Breast epithelium (tissue), 4 donors: ENCODE measurements at regions not wholly inside any gene's neighbourhood (a gene's known extent, or its start where the extent isn't known, plus 50 kb on each side); places are given as distances from the start of the nearest gene placed in this dataset.

Experiments used
- DNase-seq, 2 donors: peaks; one replicate each; pipeline ENCODE4 v3.0.0-alpha.2; 2019; ENCODE audit warnings: low spot score in 2 of 2
- H3K27ac ChIP-seq, 2 donors: fragments of 200-600 bp; sonication (generic) in 1 of 2; one replicate each; pipeline ENCODE4 v1.5.1; 2016 to 2019; ENCODE audit warnings: mild to moderate bottlenecking in 1 of 2
- H3K27me3 ChIP-seq, 2 donors: fragments of 200-600 bp; sonication (generic) in 1 of 2; one replicate each; pipeline versions ENCODE4 v1.5.1 to v1.6.0; 2017 to 2019; ENCODE audit warnings: control low read depth in 1 of 2, mild to moderate bottlenecking in 1 of 2
- H3K36me3 ChIP-seq: fragments of 200-600 bp; one replicate; pipeline ENCODE4 v1.5.1; 2019
- H3K4me1 ChIP-seq, 2 donors: fragments of 200-600 bp; sonication (generic); one replicate each; pipeline ENCODE4 v1.5.1; 2016 to 2019; ENCODE audit warnings: control low read depth in 1 of 2
- H3K4me3 ChIP-seq, 3 donors: fragments of 200-600 bp; sonication (generic); 1 replicate in 2 of 3; 2 replicates in 1 of 3; pipeline ENCODE4 v1.5.1; 2016 to 2019; ENCODE audit warnings: mild to moderate bottlenecking in 3 of 3, moderate library complexity in 2 of 3
- H3K9me3 ChIP-seq, 2 donors: fragments of 200-600 bp; sonication (generic) in 1 of 2; one replicate each; pipeline ENCODE4 v1.5.1; 2016 to 2019; ENCODE audit warnings: control low read depth in 1 of 2
- CTCF ChIP-seq, 3 donors: fragments of 450-650 bp; IDR thresholded peaks; one replicate each; pipeline ENCODE4 v1.5.1; 2016 to 2017; ENCODE audit warnings: antibody characterized with exemption in 3 of 3, mild to moderate bottlenecking in 3 of 3, moderate library complexity in 3 of 3
- POLR2A ChIP-seq: fragments of 450-650 bp; IDR thresholded peaks from one replicate; pipeline ENCODE4 v1.6.1; 2016; ENCODE audit warnings: antibody characterized with exemption, mild to moderate bottlenecking, moderate library complexity
- POLR2AphosphoS5 ChIP-seq, 3 donors: sonication (generic); formaldehyde crosslinking; IDR thresholded peaks; one replicate each; pipeline ENCODE4 v1.6.1; 2017; ENCODE audit warnings: antibody characterized with exemption in 3 of 3
- intact Hi-C: fragments of 100-400 bp; cut with DNase I; formaldehyde crosslinking; loops from one replicate; pipeline ENCODE4 v1.15.1; 2023; ENCODE audit warnings: low total_unique reads

- H3K4me3 ChIP-seq: no peak overlapping the region
- intact Hi-C loops: loop anchor here (10.0 kb wide), 1 partner anchor 852 kb away; no protein-coding TSS in a partner anchor
- no peaks in the 10 kb centered on the region for H3K4me1 ChIP-seq
- H3K36me3 ChIP-seq: no peaks in the 10 kb centered on the region
- no peaks in the 10 kb centered on the region for H3K9me3 ChIP-seq
- no peak overlapping the region for H3K27ac ChIP-seq
- no peak for DNase-seq
- TF ChIP-seq CTCF (IDR thresholded peaks at IDR 0.05): no peak
- TF ChIP-seq POLR2A: no peak
- TF ChIP-seq POLR2AphosphoS5 (IDR thresholded peaks at IDR 0.05): no peak
- no peaks in the 10 kb centered on the region for H3K27me3 ChIP-seq
These were observed 51.6 kb upstream of the ZNF532 start for GRCh38 chr18:58813105-58813504.

DNA sequence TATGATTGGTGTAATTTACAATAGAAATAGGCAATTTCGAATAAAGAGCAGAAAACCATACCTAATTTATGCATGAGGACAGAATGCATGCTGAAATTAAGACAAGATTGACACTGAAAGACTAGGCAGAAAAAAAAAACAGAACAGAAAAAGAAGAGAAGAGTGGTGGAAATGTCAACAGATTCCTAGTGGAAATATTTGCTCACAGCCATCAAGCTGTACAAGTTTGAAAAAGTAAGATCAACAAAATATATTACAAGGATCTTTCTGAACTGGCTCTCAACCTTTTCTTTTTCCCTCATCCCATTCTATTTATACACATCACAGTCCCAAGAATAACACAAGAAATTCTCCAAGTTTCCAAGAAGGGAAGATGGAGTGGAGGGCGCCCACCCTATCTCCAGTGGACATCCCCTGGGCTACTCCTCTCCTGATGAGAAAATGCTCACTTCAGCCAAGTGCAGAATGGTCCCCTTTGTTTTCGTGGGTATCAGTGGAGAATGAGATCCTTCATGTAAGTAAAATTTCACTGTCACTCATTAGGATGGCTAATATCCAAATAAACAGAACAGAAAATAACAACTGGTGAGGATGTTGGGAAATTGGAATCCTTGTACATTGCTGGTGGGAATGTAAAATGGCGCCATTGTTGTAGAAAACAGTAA lies 51.0 kb upstream of the ZNF532 start:
- Histone ChIP-seq H3K4me1 (no peaks in the 10 kb centered on the region), H3K27ac (no peak overlapping the region), H3K36me3 (no peaks in the 10 kb centered on the region), H3K4me3 (no peak overlapping the region), H3K27me3 (no peaks in the 10 kb centered on the region), H3K9me3 (no peaks in the 10 kb centered on the region)
- TF ChIP-seq CTCF (IDR thresholded peaks at IDR 0.05) (no peak), POLR2AphosphoS5 (IDR thresholded peaks at IDR 0.05) (no peak), POLR2A (no peak)
- no peak for DNase-seq
- intact Hi-C loops: loop anchor here (10.0 kb wide), 1 partner anchor 851 kb away; no protein-coding TSS in a partner anchor

GRCh38 chr18:58814317-58814716 lies 50.4 kb upstream of the ZNF532 start:
- Histone ChIP-seq H3K4me3 (no peak overlapping the region), H3K27ac (no peak overlapping the region), H3K9me3 (no peaks in the 10 kb centered on the region), H3K36me3 (no peaks in the 10 kb centered on the region), H3K4me1 (no peaks in the 10 kb centered on the region), H3K27me3 (no peaks in the 10 kb centered on the region)
- no peak for DNase-seq
- TF ChIP-seq CTCF (IDR thresholded peaks at IDR 0.05) (no peak), POLR2AphosphoS5 (IDR thresholded peaks at IDR 0.05) (no peak), POLR2A (no peak)
- intact Hi-C loops: loop anchor here (10.0 kb wide), 1 partner anchor 850 kb away; no protein-coding TSS in a partner anchor
